ENCODE measurements at regions not wholly inside any gene's neighbourhood (a gene's known extent, or its start where the extent isn't known, plus 50 kb on each side); places are given as distances from the start of the nearest gene placed in this dataset.

GRCh38 chr2:64767670-64768468, 114.2 kb upstream of the SERTAD2 start:
- Histone ChIP-seq H3K4me2 (ENCODE audit: insufficient read depth, low read length) (peak overlapping the region; percentile 99), H3K79me2 (ENCODE audit: control insufficient read depth, insufficient read depth, low read length) (no peaks in the 10 kb centered on the region), H3K27me3 (ENCODE audit: control insufficient read depth in 2 of 2, insufficient read depth in 2 of 2, low read length in 2 of 2) (no peaks in the 10 kb centered on the region), H3K4me1 (ENCODE audit: control insufficient read depth, extremely low read depth, insufficient read depth, low read length) (peaks cover 12% of the 10 kb centered on the region), H3K4me3 (replicated peaks in 1 of 3; ENCODE audit: insufficient read depth in 1 of 3, low read depth in 1 of 3, low read length in 3 of 3) (peak overlapping the region; percentile 57 to 80 (median 75)), H3K9me3 (replicated peaks; ENCODE audit: control insufficient read depth, insufficient read depth, low read length) (no peaks in the 10 kb centered on the region), H3K36me3 (ENCODE audit: control insufficient read depth in 2 of 2, extremely low read depth in 1 of 2, insufficient read depth in 2 of 2, low read length in 2 of 2) (no peaks in the 10 kb centered on the region), H4K20me1 (replicated peaks; ENCODE audit: control insufficient read depth, extremely low read depth, insufficient read depth, low read length) (no peaks in the 10 kb centered on the region), H3K9ac (replicated peaks; ENCODE audit: extremely low read depth, insufficient read depth, low read length) (peak overlapping the region; percentile 91), H2AFZ (ENCODE audit: low read depth, low read length) (peak overlapping the region; percentile 77), H3K9me1 (replicated peaks; ENCODE audit: control insufficient read depth, extremely low read depth, insufficient read depth, low read length) (no peaks in the 10 kb centered on the region), H3K27ac (ENCODE audit: insufficient read depth, low read depth, low read length) (peak overlapping the region; percentile 87)
- intact Hi-C loops (cut with micrococcal nuclease), result loop anchor here (1.0 to 5.0 kb wide), 8 partner anchors 11 to 181 kb away; no protein-coding TSS in a partner anchor
- dilution Hi-C loops (cut with MboI; ENCODE audit: extremely low pct_ligation_motif_present, low sequenced_read_pairs), result no loop called here
- no peak for TF ChIP-seq EZH2 (IDR thresholded peaks at IDR 0.05; ENCODE audit: borderline replicate concordance, low read depth, low read length, severe bottlenecking)
- TF ChIP-seq, protein P1, sequence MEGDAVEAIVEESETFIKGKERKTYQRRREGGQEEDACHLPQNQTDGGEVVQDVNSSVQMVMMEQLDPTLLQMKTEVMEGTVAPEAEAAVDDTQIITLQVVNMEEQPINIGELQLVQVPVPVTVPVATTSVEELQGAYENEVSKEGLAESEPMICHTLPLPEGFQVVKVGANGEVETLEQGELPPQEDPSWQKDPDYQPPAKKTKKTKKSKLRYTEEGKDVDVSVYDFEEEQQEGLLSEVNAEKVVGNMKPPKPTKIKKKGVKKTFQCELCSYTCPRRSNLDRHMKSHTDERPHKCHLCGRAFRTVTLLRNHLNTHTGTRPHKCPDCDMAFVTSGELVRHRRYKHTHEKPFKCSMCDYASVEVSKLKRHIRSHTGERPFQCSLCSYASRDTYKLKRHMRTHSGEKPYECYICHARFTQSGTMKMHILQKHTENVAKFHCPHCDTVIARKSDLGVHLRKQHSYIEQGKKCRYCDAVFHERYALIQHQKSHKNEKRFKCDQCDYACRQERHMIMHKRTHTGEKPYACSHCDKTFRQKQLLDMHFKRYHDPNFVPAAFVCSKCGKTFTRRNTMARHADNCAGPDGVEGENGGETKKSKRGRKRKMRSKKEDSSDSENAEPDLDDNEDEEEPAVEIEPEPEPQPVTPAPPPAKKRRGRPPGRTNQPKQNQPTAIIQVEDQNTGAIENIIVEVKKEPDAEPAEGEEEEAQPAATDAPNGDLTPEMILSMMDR (IDR thresholded peaks at IDR 0.05; ENCODE audit: extremely low read depth in 1 of 2, insufficient read depth in 1 of 2, low read depth in 1 of 2, low read length in 2 of 2), result no peak
- no peak for TF ChIP-seq MYC (IDR thresholded peaks at IDR 0.05; ENCODE audit: low read depth, low read length)
- peak; percentile 93 for TF ChIP-seq POLR2AphosphoS5 (IDR thresholded peaks at IDR 0.05; ENCODE audit: insufficient read depth, low read depth, low read length)
- TF ChIP-seq POLR2A (IDR thresholded peaks at IDR 0.05; ENCODE audit: low read depth, low read length), result peak; percentile 76
- TF ChIP-seq GATA2 (IDR thresholded peaks at IDR 0.05; ENCODE audit: insufficient read depth, insufficient read length, low read depth, low read length), result no peak
- peak; percentile 64 for TF ChIP-seq FOS (IDR thresholded peaks at IDR 0.05; ENCODE audit: borderline replicate concordance, insufficient read depth, low read length)
- TF ChIP-seq MAX (IDR thresholded peaks at IDR 0.05; ENCODE audit: insufficient read depth, insufficient read length), result no peak
- peak; percentile 64 for TF ChIP-seq JUN (IDR thresholded peaks at IDR 0.05; ENCODE audit: borderline replicate concordance, insufficient read depth, insufficient read length, low read depth)
- peak; percentile 87 for DNase-seq (ENCODE audit: low read depth, low spot score)
- BruUV-seq (replicated peaks), result no TSS peak
- peak; percentile 91 for FAIRE-seq
- ChIA-PET CTCF (interaction anchor here (0.6 to 1.9 kb wide), 14 partner anchors 13 to 123 kb away, joined by 3 to 22 read pairs (median 4); partner anchors contain the start of gene SERTAD2), POLR2A (interaction anchor here (0.7 to 1.7 kb wide), 8 partner anchors 12 to 124 kb away, joined by 3 to 19 read pairs (median 6); partner anchors contain the start of gene SERTAD2)

Data from endothelial cell of umbilical vein (primary cell).